22Rv1 (cell line): ENCODE measurements at regions not wholly inside any gene's neighbourhood (a gene's known extent, or its start where the extent isn't known, plus 50 kb on each side); places are given as distances from the start of the nearest gene placed in this dataset.

Experiments used
- CTCF ChIP-seq: fragments of 450-650 bp; IDR thresholded peaks from 2 replicates; pipeline ENCODE4 v1.5.1; 2017; ENCODE audit warnings: mild to moderate bottlenecking
- ZFX ChIP-seq: fragments of 450-650 bp; IDR thresholded peaks from 2 replicates; pipeline ENCODE4 v1.6.1; 2017; ENCODE audit warnings: antibody characterized with exemption, borderline replicate concordance

- TF ChIP-seq CTCF = no peak
- TF ChIP-seq ZFX = no peak
These were observed 750.8 kb upstream of the KLHL29 start for GRCh38 chr2:22634167-22634566.
